DMS 273 (cell line): ENCODE measurements at regions not wholly inside any gene's neighbourhood (a gene's known extent, or its start where the extent isn't known, plus 50 kb on each side); places are given as distances from the start of the nearest gene placed in this dataset.

Source experiments
- DNase-seq: peaks from one replicate; lab custom pipeline; 2025; ENCODE audit not compliant: unreplicated experiment; lab: John Stamatoyannopoulos, UW

DNA sequence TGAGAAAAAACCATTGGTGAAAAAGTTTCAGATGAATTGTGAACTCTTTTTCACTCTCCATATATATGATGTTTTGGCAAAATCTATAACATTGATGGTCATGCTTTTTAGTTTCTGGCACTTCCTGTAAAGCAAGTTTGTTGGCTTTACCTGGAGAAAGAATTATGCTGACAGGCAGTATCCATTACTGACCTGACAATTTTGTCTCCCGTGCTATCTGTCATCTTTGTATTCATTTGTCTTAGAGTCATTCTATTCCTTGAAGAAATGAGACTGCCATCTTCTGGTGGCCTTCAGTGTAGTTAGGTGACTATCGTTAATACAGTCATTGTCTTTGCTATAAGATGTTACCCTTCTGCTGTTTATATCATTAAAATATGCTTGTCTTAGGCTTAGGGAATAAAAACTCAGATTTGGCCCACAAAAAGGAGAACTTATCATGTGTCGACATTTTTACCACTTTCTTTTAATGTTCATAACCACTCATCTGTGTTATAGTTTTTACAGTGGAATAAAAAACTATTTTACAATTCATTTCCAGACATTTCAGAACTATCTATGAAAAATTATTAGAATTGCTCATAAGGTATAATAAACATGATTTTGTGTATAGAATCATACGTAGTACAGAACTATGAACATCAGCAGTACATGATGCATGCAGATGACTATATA, 707.0 kb downstream of the EPM2A start:
- peak; percentile 18 for DNase-seq

DNA sequence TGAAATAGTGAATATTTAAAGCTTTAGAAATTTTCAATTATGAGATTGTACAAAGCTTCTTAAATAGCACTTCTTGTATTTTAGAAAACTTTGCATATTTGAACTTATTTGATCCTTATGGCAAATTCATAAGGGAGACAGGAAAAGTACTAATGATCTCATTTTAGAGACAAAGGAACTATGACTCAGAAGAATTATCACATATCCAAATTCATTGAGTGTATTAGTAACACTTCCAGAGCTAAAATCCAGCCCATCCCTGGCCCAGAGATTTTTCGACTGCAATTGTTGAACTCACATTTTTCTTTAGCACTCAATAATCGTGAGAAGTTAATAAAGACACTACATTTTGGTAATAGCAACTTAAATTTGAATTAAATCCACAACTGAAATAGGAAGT, 704.3 kb downstream of the EPM2A start:
- no peak for DNase-seq

DNA sequence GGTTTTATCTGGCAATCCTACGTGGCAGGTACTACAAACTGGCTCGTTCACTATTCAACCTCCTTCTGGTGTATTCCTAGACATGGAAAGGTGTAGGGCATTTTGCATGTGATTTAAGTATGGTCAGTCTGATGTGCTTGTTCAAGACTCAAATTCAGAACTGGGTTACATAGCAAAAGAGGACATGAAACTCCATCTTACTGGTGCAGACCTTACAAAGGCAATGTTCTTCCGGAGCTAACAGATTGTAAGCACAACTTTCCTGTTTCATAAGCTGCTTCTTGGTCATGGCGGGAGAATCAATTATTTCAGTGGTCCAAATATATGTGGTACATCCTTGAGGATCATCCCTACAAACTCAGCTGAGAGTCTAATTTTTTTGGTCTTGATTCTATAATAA, 703.4 kb downstream of the EPM2A start:
- DNase-seq, result no peak

DNA sequence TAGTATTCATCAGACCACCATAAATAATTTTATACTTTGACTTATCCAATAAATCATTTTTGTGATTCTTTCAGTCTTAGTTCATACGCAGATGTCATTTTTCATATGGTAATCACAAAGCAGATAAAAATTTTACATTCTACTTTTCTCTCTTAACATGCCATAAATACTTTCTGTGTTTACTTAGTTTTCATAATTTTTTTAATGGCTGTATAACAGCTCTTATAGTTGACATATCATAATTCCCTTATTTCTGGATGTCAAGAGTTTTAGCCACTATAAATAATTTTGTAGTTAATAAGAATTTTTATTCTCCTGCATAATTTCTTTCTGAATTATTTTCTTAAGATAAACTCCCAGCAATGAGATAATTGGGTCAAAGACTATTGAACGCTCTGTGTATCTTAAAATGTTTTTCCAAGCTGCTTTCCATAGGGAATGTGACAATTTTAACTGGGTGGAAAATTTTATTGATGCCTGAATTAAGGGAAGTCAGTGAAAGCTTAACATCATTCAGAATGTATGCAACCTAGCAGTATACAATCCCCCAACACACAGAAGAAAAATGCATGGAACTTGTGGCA, 702.7 kb downstream of the EPM2A start:
- DNase-seq, result no peak

DNA sequence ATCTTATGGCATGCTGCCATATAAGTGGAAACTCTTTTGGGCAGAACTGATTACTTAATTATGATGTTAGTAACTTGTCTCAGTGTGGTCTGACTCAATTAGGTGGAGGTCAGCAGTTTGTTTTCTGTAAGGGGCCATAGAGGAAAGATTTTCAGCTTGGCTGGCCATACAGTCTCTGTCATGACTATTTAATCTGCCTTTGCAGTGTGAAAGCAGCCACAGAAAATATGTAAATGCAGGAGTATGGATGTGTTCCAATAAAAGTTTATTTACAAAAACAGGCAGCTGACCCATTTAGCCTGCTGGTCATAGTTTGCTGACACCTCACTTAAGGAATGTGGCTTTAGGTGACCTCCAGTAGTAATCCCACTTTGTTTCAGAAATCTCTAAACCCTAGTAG, 700.7 kb downstream of the EPM2A start:
- DNase-seq, result no peak

DNA sequence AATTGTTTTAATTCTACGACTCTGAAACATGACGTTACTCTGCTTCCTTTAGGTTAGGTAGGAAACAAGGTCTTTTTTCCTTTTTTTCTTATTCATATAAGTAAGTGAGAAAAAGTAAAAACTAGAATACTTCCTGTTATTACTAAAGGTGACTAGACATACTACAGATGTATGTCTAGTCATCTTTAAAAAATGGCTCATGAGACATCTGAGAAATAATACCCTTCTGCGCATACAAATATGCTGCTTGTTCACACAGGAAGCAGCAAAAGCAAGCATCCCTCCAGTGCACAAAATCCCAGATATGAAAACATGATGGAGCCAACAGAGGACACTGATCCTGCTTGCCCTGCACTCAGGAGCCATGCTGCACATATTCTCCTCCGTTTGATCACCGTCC, 699.1 kb downstream of the EPM2A start:
- no peak for DNase-seq

DNA sequence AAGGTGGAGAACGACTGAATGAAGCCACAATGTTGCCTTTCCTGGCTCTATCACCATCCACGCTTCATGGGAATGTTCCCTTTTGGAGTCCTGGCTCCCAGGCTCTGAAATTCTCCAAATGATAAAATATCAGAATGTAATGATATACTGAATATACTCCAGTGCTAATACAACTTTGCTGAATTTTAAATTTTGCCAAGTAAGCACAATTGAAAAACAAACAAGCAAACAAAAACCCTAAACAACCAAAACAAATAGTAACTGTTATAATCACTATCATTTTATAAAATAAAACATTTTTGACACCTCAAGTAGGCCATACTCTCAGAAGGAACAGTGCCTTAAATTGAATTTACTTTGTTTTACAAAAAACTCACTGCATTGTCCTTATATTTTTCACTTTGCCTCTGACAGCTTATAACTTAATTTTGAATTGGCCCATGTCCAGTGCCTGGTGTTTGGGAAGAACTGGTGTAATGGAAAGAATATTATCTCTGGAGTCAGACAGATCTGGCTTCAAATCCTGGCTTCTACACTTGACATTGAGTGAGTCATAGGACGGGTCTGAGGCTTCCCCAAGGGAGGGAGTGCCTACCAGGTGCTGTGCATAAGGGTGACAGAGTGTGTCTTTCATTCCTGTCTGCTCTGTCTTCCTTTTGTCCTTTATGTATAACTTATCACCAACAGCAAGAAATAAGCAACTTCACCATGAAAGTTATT, 698.3 kb downstream of the EPM2A start:
- no peak for DNase-seq

DNA sequence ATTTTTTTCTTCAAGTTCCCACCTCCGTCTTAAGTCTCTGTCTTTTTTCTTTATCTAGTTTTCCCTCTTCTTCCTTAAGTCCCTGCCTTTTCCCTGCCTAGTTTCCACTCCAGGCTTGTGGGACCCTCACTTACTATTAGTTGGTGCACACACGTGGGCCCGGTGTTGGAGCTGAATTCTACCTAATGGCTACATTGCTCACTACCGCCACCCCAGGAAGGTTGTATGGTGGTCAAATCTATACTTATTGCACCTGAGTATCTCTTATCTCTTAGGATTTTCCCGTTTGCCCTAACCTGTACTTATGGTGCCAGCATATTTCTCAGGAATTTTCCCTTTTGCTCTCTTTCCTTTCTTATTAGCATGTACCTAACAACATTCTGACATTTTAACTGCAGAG, 692.8 kb downstream of the EPM2A start:
- DNase-seq, result peak; percentile 6

DNA sequence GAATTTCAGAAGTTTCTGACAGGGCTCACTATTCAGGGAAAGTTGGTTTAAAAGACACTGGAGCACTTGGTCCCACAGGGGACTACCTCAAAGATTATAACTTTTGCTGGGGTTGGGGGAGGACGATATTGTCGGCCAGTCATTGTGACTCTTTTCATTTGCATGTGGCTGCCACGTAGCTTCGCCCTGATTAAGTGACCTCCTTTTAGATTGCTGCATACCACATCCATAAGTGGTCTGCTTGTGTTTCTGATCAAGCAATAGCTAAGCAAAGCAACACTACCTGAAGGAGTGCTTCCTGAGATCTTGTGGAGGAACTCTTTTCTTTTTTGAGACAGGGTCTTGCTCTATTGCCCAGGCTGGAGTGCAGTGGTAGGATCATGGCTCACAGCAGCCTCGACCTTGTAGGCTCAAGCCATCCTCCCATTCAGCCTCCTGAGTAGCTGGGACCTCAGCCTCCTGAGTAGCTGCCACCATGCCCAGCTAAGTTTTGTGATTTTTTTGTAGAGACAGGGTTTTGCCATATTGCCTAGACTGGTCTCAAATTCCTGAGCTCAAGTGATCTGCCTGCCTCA, 691.3 kb downstream of the EPM2A start:
- no peak for DNase-seq

DNA sequence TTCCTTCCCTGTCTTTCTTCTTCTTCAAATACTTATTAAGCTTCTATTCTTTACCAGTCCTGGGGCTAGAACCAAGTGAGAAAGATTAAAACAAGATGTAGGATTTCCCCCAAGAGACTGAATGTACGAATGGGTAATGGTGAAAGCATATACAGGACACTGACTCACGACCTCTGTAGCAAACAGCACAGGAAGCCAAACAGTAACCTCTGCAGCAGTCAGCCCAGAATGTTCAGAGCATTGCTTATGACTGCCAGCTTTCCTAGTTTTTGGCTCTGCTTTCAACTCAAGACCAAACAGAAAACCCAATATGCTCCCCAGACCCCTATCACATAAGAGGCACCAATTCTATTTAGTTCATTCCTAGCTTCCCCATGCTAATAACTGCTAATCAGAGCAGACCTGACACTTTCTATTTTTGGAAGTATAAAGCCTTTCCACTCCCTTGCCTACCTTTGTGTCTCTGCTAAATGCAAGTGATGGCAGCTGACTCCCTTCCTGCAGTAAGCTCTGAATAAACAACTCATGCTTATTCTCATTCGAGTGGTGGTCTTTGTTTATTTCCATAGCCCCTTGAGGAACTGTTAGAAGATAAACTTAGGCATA, 690.6 kb downstream of the EPM2A start:
- no peak for DNase-seq

DNA sequence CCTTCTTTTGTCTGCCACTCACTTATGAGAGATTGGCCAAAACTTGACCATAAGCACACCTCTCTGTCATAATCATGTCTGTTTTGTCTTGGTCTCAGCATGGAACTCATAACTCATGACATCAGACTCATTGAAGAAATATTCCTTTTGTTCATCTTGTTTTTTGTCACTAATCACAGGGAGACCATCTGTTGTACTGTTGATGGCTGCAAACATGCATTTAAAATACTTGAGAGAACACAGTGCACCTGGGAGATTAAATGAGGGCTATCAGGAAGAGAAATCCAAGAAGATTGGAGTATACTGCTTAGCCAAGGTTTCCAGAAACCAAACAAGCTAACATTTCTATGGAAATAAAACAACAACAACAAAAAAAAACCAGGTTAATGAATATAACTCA, 689.7 kb downstream of the EPM2A start:
- no peak for DNase-seq

DNA sequence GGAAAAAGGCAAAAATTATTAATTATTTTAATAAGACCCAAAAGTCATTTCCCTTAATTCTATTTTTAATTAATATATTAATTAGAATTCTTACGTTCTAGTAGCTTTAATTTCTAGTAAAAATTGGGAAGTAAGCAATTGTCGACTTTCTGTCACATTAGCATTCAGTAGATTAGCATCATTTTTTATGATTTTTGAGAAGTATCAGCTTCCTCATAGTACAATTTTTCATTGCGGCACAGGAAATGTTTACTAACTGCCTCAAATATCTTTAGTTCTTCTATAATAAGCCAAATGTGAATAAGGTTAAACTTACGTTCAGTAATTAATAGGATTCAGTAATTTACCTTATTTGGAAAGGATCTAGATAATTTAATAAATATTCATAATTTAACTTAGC, 687.4 kb downstream of the EPM2A start:
- DNase-seq, result no peak

DNA sequence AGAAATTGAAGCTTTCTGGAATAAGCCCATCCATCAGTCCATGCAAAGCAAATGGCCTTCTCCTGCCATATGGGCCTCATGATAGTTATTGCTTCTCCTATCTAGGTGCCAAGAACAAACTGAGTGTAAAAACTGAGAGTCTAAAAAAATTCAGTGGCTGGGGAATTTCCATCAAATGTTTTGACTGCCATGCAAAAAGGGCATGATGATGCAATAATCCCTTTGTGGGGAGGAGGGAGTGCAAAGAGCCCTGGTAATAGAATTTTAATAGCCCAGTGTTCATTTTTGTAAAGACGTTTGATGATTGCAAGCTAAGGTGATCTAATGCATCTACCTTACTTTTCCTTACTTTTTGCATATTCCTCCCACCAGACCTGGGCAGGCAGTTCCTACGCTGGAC, 683.7 kb downstream of the EPM2A start:
- DNase-seq, result no peak

DNA sequence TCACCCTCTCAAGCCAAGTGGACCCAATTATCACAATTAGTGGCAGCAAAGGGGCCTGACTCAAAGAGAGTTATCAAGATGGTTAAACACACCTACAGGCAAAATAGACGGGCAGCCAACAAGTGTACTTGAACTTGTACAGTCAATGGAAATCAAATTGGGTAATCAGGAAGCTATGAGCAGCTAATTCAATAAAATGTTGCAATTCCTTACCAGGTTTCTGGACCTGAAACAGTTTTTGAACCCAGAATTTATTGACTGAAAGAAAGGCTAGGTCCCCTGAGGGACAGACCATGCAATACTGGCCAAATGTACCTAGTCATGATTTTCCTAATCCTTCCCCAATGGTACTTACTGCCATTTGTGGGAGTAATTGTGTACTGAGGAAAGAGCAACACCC, 679.8 kb downstream of the EPM2A start:
- no peak for DNase-seq

DNA sequence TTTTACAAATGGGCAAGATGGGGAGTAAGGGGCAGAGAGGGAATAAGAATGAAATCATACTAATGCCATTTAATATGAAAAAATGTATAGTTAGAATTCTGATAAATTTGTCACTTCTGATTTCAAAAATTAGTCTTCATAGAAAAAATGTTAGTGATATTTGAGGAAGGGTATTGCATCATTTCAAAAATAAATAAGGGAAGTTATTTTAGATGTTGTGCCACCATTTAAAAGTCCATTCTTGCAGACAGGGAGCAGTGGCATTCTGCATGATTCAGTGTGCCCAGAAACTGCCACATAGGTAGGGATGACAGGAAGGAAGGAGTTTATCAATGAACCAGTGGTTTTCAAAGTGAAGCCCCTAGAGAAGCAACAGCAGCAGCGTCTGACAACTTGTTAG, 674.6 kb downstream of the EPM2A start:
- no peak for DNase-seq

DNA sequence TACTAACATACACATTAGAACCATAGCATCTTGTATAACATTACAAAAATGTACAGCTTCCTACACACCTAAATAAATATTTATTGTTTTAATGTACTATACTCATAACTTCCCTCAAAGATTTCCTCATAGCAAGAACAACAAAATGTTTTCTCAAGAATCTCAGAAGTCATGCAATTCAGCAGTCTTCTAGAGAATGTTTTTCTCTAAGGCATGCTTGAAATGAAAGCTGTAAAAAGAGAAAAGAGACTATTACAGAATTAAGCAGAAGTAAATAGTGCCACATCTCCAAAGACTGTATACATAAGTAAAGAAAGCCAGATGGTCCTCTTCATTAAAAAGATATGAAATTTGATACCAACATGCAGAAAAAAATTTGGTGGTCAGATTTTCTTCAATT, 672.2 kb downstream of the EPM2A start:
- no peak for DNase-seq

DNA sequence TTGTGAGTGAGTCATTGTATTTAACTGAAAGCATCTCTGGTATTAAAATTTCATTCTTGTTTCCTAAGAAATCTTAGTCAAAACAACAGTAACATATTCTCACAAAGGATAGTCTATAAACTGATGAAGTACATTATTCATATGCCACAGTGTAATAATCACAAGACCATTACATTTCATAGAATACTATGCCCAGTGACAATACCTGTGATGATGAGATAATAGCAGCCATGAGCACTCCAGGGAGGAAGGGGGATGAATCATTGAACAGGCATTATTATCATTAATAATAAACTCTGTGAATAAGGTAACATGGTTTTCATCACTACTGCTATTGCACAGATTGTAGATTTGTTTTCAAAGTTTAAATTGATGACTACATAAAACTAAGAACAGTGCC, 667.9 kb downstream of the EPM2A start:
- no peak for DNase-seq

DNA sequence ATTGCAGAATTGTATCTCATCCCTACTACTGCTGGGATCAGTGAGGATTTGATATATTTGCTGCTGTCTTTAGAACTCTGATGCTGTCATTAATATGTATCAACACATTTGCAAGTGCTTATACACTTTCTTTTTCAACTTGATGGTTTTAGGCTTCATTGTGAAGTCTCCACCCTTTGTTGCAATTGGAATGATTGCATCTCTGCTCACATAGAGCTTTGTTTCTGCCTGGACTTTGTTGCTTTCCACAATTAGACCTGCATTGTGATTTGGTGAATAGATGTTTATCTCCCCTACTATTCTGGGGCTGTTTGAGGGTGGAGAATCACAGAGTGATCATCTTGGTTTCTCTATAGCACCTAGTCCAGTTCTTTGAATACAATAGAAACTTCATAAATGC, 666.7 kb downstream of the EPM2A start:
- no peak for DNase-seq

DNA sequence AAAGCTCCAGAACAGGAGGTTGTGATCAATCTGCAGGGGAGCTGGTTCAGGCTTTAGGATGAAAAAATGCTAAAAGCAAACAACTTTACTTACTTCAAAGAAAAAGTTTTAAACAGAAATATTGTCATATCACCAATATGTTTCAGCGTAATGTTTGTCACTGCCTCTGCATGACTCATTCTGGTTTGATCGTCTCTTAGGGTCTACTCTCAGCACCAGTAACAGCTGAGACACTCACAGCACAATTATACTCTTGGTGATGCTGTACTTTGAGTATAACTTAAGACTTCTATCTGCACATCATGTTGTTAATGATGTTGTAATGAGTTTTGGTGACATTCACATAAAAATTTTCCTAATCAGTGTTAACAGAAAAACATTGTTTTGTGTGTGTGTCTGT, 665.4 kb downstream of the EPM2A start:
- no peak for DNase-seq

DNA sequence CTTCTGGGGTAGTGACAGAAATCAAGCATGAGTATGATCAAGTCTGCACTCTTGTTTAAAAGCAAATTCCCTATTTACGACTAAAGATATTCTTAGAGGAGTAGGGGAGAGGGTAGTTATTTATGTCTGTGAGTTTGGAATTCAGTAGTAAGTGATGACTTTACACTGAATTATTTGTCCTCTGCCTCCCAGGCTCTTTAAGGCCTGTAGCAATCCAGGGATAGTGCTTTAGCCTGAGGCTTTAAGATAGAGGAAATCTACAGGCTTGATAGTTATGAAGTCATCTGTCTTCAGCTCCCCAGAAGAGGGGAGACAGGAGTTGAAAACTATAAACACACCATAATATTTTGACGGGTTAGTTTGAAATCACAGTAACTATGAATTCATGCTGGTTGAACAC, 664.5 kb downstream of the EPM2A start:
- no peak for DNase-seq

DNA sequence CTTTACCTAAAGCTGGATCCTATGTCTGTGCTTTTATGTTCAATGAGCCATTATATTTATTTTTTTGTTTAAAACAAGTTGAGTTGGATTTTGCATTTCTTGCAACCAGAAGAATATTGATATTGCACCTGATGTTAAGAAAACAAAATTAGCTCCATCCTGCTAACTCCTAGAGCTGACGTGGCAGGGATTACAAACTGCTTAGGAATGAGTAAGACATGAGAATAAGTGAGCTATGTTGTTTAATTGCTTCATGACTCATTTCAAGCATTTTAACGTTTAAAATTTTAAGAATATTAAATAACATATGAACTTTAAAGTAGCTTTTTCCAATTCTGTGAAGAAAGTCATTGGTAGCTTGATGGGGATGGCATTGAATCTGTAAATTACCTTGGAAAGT, 663.5 kb downstream of the EPM2A start:
- no peak for DNase-seq

DNA sequence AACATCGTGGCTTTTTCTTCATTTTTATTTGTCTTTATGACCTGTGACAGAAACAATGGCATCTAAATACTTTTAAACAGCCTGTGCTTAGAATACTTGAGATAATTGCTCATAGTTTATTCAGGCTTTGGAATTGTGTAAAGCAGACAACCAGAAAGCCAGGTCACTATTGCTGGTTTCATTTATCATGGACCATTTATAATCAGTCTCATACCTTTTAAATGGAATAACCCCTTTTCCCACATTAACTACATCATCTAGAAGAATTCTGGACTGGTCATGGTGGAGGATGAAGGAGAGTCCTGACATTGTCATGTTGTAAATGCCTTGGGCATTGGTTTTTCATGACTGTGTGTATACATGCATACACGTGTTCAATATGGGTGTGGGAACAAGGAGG, 661.5 kb downstream of the EPM2A start:
- DNase-seq, result no peak
